Endothelial cell of umbilical vein (primary cell): ENCODE measurements at regions not wholly inside any gene's neighbourhood (a gene's known extent, or its start where the extent isn't known, plus 50 kb on each side); places are given as distances from the start of the nearest gene placed in this dataset.

ENCODE experiments used
- BruUV-seq: library from RNA; stranded (reverse); fragments of 400-500 nt; replicated peaks from 2 replicates; lab custom pipeline; 2021; lab: Mats Ljungman, UMichigan
- CTCF ChIA-PET: fragments of 300-600, 350-600 bp; sonication (Branson Sonifier 250); formaldehyde crosslinking; loops from one replicate; lab custom pipeline; 2021; ENCODE audit warnings: antibody characterized with exemption, inconsistent platforms; lab: Charles Lee
- POLR2A ChIA-PET: fragments of 300-600, 350-600 bp; sonication (Branson Sonifier 250); formaldehyde crosslinking; loops from one replicate; lab custom pipeline; 2021; ENCODE audit warnings: antibody characterized with exemption, inconsistent platforms; lab: Charles Lee
- DNase-seq: peaks from one replicate; pipeline ENCODE4 v3.0.0-alpha.2; 2011; ENCODE audit warnings: low read depth, low spot score
- FAIRE-seq: peaks from 2 replicates; lab custom pipeline; 2011; peaks lifted over from hg19 to GRCh38; lab: Jason Lieb, UNC
- H2AFZ ChIP-seq: 2 replicates; pipeline ENCODE4 v1.6.0; 2012; ENCODE audit warnings: low read depth, low read length, control low read depth, inconsistent platforms
- H3K27ac ChIP-seq: 2 replicates; pipeline ENCODE4 v1.5.1; 2011; ENCODE audit warnings: low read depth, mild to moderate bottlenecking, control low read depth, low read length, moderate library complexity; ENCODE audit not compliant: insufficient read depth
- H3K27me3 ChIP-seq, 2 experiments: 2 replicates each; pipeline versions ENCODE4 v1.6.0 to v1.6.1; 2011; ENCODE audit warnings: low read length in 2 of 2, mixed read lengths in 1 of 2; ENCODE audit not compliant: control insufficient read depth in 2 of 2, insufficient read depth in 2 of 2
- H3K36me3 ChIP-seq, 2 experiments: 2 replicates in 1 of 2; 3 replicates in 1 of 2; pipeline ENCODE4 v1.5.1; 2011; ENCODE audit warnings: low read length in 2 of 2, mild to moderate bottlenecking in 1 of 2, moderate library complexity in 1 of 2; ENCODE audit not compliant: control insufficient read depth in 2 of 2, insufficient read depth in 2 of 2; ENCODE audit errors: extremely low read depth in 1 of 2
- H3K4me1 ChIP-seq: 3 replicates; pipeline ENCODE4 v1.5.1; 2011; ENCODE audit warnings: mild to moderate bottlenecking, low read length; ENCODE audit not compliant: control insufficient read depth, insufficient read depth; ENCODE audit errors: extremely low read depth
- H3K4me2 ChIP-seq: 2 replicates; pipeline ENCODE4 v1.6.1; 2011; ENCODE audit warnings: low read length, control low read depth, mixed read lengths; ENCODE audit not compliant: insufficient read depth
- H3K4me3 ChIP-seq, 3 experiments: fragments of 200-600 bp in 1 of 3; sonication (generic), shearing (Covaris generic) in 1 of 3; replicated peaks in 1 of 3; 2 replicates each; pipeline ENCODE4 v1.5.1; 2011 to 2016; ENCODE audit warnings: control low read depth in 3 of 3, low read length in 3 of 3, mild to moderate bottlenecking in 2 of 3, inconsistent platforms in 1 of 3, low read depth in 1 of 3, moderate library complexity in 1 of 3; ENCODE audit not compliant: insufficient read depth in 1 of 3
- H3K79me2 ChIP-seq: 2 replicates; pipeline ENCODE4 v1.6.0; 2012; ENCODE audit warnings: low read length, inconsistent platforms; ENCODE audit not compliant: control insufficient read depth, insufficient read depth
- H3K9ac ChIP-seq: replicated peaks from 2 replicates; pipeline ENCODE3; 2011; ENCODE audit warnings: low read length, control low read depth; ENCODE audit not compliant: insufficient read depth; ENCODE audit errors: extremely low read depth
- H3K9me1 ChIP-seq: replicated peaks from 3 replicates; pipeline ENCODE4 v1.6.0; 2011; ENCODE audit warnings: mild to moderate bottlenecking, low read length; ENCODE audit not compliant: control insufficient read depth, insufficient read depth; ENCODE audit errors: extremely low read depth
- H3K9me3 ChIP-seq: replicated peaks from 2 replicates; pipeline ENCODE4 v1.5.1; 2012; ENCODE audit warnings: low read length, inconsistent platforms; ENCODE audit not compliant: control insufficient read depth, insufficient read depth
- H4K20me1 ChIP-seq: replicated peaks from 2 replicates; pipeline ENCODE3; 2011; ENCODE audit warnings: mild to moderate bottlenecking, low read length; ENCODE audit not compliant: control insufficient read depth, insufficient read depth; ENCODE audit errors: extremely low read depth
- EZH2 ChIP-seq: IDR thresholded peaks from 2 replicates; pipeline ENCODE4 v1.6.1; 2012; ENCODE audit warnings: borderline replicate concordance, low read depth, mild to moderate bottlenecking, moderate library complexity, low read length, inconsistent platforms; ENCODE audit not compliant: severe bottlenecking
- FOS ChIP-seq: IDR thresholded peaks from 2 replicates; pipeline ENCODE4 v1.6.1; 2011; ENCODE audit warnings: mild to moderate bottlenecking, low read length, moderate library complexity, borderline replicate concordance; ENCODE audit not compliant: insufficient read depth
- GATA2 ChIP-seq: IDR thresholded peaks from 2 replicates; pipeline ENCODE4 v1.7.0; 2011; ENCODE audit warnings: low read depth, mild to moderate bottlenecking, moderate library complexity, mixed read lengths, low read length; ENCODE audit not compliant: insufficient read length, insufficient read depth
- JUN ChIP-seq: IDR thresholded peaks from 2 replicates; pipeline ENCODE4 v1.6.1; 2011; ENCODE audit warnings: borderline replicate concordance, low read depth; ENCODE audit not compliant: insufficient read length, insufficient read depth
- MYC ChIP-seq: IDR thresholded peaks from one replicate; pipeline ENCODE4 v1.6.1; 2011; ENCODE audit warnings: mild to moderate bottlenecking, low read depth, low read length
- POLR2A ChIP-seq: IDR thresholded peaks from 2 replicates; pipeline ENCODE4 v1.6.1; 2012; ENCODE audit warnings: low read depth, mild to moderate bottlenecking, control low read depth, low read length
- POLR2AphosphoS5 ChIP-seq: IDR thresholded peaks from 2 replicates; pipeline ENCODE4 v1.6.1; 2012; ENCODE audit warnings: low read depth, mild to moderate bottlenecking, control low read depth, low read length, moderate library complexity; ENCODE audit not compliant: insufficient read depth
- dilution Hi-C: fragments of 300-500 bp; cut with MboI; formaldehyde crosslinking; loops from one replicate; pipeline ENCODE4 v1.15.0; 2019; ENCODE audit warnings: low sequenced_read_pairs; ENCODE audit not compliant: extremely low pct_ligation_motif_present
- intact Hi-C: fragments of 100-400 bp; cut with micrococcal nuclease; formaldehyde crosslinking; loops from one replicate; pipeline ENCODE4 v1.10.0; 2022

DNA sequence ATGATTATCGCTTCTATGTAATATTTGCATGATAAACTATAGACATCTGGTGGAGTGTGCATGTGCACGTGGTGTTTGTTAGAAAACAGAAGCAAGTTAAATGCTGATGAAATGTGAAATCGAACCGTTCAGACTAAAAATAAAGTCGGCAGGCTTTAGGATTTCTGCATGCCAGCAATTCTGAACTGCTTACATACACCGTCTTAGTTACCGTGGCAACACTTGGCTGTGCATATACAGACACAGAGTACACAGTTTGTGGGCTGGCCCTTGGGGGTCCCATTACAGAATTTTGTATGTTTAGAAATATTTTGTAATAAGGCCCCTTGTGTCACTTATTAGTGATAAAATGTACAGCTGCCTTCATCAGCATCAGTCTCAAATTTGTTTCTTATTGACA lies 605.5 kb downstream of the RBFOX1 start:
- Histone ChIP-seq H3K27ac (no peak overlapping the region), H3K4me2 (no peak overlapping the region), H3K79me2 (no peaks in the 10 kb centered on the region), H4K20me1 (no peaks in the 10 kb centered on the region), H3K9me3 (peaks cover 8% of the 10 kb centered on the region), H2AFZ (no peak overlapping the region), H3K9ac (no peak overlapping the region), H3K9me1 (no peaks in the 10 kb centered on the region), H3K36me3 (no peaks in the 10 kb centered on the region), H3K4me3 (no peak overlapping the region), H3K4me1 (no peaks in the 10 kb centered on the region), H3K27me3 (no peaks in the 10 kb centered on the region)
- BruUV-seq, result no TSS peak
- TF ChIP-seq EZH2 (no peak), POLR2A (no peak), FOS (no peak), POLR2AphosphoS5 (no peak)
- FAIRE-seq (no peak), DNase-seq (no peak)
- POLR2A ChIA-PET, result no interaction called here
- intact Hi-C loops (no loop called here), dilution Hi-C loops (no loop called here)
- CTCF ChIA-PET, result no interaction called here

DNA sequence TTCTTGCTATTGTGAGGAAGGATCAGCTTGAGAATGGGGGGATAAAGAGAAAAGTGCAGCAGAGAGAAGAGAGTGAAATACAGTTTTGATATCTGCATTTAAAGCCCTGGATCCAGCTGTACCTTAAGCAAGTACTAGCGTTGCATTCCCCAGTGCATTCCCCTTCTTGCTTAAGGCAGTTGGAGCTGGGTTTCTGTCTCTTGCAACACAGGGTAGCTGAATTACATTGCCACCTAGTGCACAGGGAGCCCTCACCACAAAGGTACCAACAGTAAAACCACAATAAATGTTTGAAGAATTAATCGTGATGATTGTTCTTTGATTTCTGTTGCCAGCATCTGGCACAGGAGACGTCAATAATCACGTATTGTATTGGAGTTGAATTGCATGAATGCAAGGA lies 588.7 kb downstream of the RBFOX1 start:
- Histone ChIP-seq H3K9me1 (no peaks in the 10 kb centered on the region), H3K4me2 (no peak overlapping the region), H3K36me3 (no peaks in the 10 kb centered on the region), H3K27ac (no peak overlapping the region), H3K4me3 (no peak overlapping the region), H2AFZ (no peak overlapping the region), H3K4me1 (no peaks in the 10 kb centered on the region), H3K9me3 (no peaks in the 10 kb centered on the region), H3K27me3 (no peaks in the 10 kb centered on the region), H3K9ac (no peak overlapping the region), H3K79me2 (no peaks in the 10 kb centered on the region), H4K20me1 (no peaks in the 10 kb centered on the region)
- DNase-seq, result no peak
- POLR2A ChIA-PET, result no interaction called here
- TF ChIP-seq MYC (no peak), POLR2A (no peak), JUN (no peak), FOS (no peak), GATA2 (no peak)
- intact Hi-C loops (no loop called here), dilution Hi-C loops (no loop called here)
- BruUV-seq, result no TSS peak
- FAIRE-seq, result no peak
- CTCF ChIA-PET, result no interaction called here
